Ishikawa (cell line): ENCODE measurements at regions not wholly inside any gene's neighbourhood (a gene's known extent, or its start where the extent isn't known, plus 50 kb on each side); places are given as distances from the start of the nearest gene placed in this dataset.

Experiments used
- CEBPB ChIP-seq: IDR thresholded peaks from 2 replicates; pipeline ENCODE4 v1.6.1; 2012
- CREB1 ChIP-seq: IDR thresholded peaks from 2 replicates; pipeline ENCODE4 v1.6.1; 2012; ENCODE audit warnings: low read depth
- EGR1 ChIP-seq: IDR thresholded peaks from 2 replicates; pipeline ENCODE4 v1.6.1; 2012
- EP300 ChIP-seq: IDR thresholded peaks from 2 replicates; pipeline ENCODE4 v1.6.1; 2012; ENCODE audit warnings: borderline replicate concordance
- FOXM1 ChIP-seq: IDR thresholded peaks from 2 replicates; pipeline ENCODE4 v1.6.1; 2012; ENCODE audit warnings: low read depth, borderline replicate concordance
- NFIC ChIP-seq: IDR thresholded peaks from 2 replicates; pipeline ENCODE4 v1.6.1; 2012
- RAD21 ChIP-seq: IDR thresholded peaks from 2 replicates; pipeline ENCODE4 v1.6.1; 2012; ENCODE audit warnings: low read depth
- TAF1 ChIP-seq: IDR thresholded peaks from 2 replicates; pipeline ENCODE4 v1.6.1; 2012; ENCODE audit warnings: low read depth, mild to moderate bottlenecking
- TCF12 ChIP-seq: IDR thresholded peaks from 2 replicates; pipeline ENCODE4 v1.6.1; 2012; ENCODE audit warnings: low read depth
- TEAD4 ChIP-seq: IDR thresholded peaks from 2 replicates; pipeline ENCODE4 v1.6.1; 2012
- YY1 ChIP-seq: IDR thresholded peaks from 2 replicates; pipeline ENCODE4 v1.6.1; 2012; ENCODE audit warnings: low read depth
- ZBTB7A ChIP-seq: IDR thresholded peaks from 2 replicates; pipeline ENCODE4 v1.6.1; 2012; ENCODE audit warnings: low read depth
- TF ChIP-seq, protein P1 (sequence below): IDR thresholded peaks from 2 replicates; pipeline ENCODE4 v1.6.1; 2012
- TF ChIP-seq, protein P2 (sequence below): IDR thresholded peaks from 2 replicates; pipeline ENCODE4 v1.6.1; 2012
- TF ChIP-seq, protein P3 (sequence below): IDR thresholded peaks from 2 replicates; pipeline ENCODE4 v1.6.1; 2012; ENCODE audit warnings: low read depth, mild to moderate bottlenecking

DNA sequence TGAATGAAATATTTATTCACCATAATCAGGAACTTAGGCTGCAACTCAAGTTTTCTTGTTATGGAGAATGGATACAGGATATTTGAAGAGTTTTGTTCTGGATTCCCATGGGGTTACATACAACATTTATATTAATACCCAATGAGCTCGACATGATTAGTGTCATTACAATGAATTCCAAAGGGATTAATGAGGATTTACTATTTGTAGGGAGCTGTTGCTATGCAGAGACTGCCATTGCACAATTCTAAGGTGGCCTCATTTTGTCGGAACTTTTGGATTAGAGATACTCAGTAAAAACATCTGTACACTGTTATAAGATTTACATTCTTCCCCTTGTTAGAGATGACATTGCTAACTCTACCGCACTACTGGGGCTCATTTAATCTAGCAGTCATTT is 586.8 kb upstream of the MAP3K7 start:
- no peak for TF ChIP-seq YY1
- TF ChIP-seq FOXM1 = no peak
- TF ChIP-seq RAD21 = no peak
- TF ChIP-seq CEBPB = no peak
- TF ChIP-seq CREB1 = no peak
- TF ChIP-seq, protein P1, sequence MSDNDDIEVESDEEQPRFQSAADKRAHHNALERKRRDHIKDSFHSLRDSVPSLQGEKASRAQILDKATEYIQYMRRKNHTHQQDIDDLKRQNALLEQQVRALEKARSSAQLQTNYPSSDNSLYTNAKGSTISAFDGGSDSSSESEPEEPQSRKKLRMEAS = no peak
- no peak for TF ChIP-seq EP300
- no peak for TF ChIP-seq ZBTB7A

DNA sequence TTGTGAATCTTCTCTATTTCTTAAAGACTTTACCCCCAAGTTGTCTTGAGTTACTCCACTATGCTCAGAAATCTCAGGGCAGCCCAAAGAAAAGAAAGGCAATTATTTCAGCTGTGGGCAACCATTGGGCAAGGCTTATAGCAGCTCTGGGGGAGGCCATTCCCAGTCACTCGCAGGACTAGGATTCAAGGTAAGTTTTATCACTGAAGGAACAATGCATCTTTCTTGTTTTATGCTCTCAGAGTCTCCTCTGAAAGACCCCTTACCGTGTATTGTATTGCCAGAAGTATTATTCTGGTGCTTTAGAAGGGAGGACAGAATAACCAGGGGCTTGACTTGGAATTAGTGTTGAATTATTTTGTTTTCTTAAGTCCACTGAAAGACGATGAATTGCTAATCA is 586.3 kb upstream of the MAP3K7 start:
- TF ChIP-seq, protein P2, sequence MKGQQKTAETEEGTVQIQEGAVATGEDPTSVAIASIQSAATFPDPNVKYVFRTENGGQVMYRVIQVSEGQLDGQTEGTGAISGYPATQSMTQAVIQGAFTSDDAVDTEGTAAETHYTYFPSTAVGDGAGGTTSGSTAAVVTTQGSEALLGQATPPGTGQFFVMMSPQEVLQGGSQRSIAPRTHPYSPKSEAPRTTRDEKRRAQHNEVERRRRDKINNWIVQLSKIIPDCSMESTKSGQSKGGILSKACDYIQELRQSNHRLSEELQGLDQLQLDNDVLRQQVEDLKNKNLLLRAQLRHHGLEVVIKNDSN = no peak

DNA sequence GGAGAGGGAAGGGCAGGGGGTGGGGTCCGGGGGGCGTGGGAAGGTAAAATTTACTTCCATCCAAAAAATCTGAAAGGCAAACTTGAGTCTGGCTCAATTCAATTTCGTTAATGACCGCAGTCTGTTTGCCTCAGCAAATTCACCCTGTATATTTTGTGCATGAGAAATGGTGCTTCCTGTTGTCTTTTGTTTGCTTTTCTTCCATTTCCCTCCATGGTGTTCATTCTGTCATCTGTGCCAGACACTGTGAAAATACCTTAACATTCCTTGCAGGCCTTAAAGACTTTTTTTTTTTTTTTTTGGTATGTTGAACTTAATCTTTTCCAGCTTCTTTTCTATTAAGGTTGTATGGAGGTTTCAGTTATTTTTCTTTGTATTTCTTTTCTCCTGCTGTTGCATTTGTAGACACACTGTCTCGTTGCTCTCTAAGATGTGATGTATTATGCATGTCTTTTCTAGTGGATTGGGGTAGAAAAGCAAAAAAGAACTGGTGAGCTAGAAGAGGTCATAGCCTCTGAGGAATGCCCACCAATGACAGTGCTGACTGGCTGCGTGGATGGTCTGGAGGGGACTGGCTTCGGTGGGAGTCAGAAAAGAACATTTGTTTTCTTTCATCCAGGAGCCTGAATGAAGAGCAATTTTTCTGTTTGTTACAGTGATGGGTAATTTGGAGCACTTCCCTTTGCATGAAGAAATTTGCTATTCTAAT is 585.0 kb upstream of the MAP3K7 start:
- TF ChIP-seq, protein P2 = no peak

DNA sequence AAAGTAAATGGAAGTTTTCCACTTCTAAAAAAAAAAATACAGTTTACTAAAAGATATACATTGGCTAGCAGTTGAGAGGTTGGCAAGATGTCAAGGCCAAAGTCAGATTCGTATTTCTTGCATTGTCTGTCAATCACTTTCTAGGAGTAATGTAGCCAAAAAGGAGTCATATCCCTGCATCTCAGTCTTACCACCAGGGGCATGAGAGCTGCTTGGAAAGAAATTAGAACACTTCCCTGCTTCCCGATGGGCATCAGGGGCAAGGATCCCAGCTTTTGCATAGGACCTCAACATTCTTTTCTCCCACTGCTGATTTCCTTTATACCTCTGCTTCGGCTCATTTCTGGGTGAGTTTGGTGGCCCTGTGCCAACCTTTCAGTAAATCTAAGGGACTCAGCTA is 581.0 kb upstream of the MAP3K7 start:
- TF ChIP-seq NFIC (no peak), TEAD4 (no peak), TAF1 (no peak), EP300 (no peak), EGR1 (no peak), RAD21 (no peak), CREB1 (no peak), TCF12 (no peak), YY1 (no peak), CEBPB (no peak), FOXM1 (no peak), ZBTB7A (no peak)
- TF ChIP-seq, protein P3, sequence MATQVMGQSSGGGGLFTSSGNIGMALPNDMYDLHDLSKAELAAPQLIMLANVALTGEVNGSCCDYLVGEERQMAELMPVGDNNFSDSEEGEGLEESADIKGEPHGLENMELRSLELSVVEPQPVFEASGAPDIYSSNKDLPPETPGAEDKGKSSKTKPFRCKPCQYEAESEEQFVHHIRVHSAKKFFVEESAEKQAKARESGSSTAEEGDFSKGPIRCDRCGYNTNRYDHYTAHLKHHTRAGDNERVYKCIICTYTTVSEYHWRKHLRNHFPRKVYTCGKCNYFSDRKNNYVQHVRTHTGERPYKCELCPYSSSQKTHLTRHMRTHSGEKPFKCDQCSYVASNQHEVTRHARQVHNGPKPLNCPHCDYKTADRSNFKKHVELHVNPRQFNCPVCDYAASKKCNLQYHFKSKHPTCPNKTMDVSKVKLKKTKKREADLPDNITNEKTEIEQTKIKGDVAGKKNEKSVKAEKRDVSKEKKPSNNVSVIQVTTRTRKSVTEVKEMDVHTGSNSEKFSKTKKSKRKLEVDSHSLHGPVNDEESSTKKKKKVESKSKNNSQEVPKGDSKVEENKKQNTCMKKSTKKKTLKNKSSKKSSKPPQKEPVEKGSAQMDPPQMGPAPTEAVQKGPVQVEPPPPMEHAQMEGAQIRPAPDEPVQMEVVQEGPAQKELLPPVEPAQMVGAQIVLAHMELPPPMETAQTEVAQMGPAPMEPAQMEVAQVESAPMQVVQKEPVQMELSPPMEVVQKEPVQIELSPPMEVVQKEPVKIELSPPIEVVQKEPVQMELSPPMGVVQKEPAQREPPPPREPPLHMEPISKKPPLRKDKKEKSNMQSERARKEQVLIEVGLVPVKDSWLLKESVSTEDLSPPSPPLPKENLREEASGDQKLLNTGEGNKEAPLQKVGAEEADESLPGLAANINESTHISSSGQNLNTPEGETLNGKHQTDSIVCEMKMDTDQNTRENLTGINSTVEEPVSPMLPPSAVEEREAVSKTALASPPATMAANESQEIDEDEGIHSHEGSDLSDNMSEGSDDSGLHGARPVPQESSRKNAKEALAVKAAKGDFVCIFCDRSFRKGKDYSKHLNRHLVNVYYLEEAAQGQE = no peak
- TF ChIP-seq, protein P2 = no peak
- TF ChIP-seq, protein P1 = no peak

DNA sequence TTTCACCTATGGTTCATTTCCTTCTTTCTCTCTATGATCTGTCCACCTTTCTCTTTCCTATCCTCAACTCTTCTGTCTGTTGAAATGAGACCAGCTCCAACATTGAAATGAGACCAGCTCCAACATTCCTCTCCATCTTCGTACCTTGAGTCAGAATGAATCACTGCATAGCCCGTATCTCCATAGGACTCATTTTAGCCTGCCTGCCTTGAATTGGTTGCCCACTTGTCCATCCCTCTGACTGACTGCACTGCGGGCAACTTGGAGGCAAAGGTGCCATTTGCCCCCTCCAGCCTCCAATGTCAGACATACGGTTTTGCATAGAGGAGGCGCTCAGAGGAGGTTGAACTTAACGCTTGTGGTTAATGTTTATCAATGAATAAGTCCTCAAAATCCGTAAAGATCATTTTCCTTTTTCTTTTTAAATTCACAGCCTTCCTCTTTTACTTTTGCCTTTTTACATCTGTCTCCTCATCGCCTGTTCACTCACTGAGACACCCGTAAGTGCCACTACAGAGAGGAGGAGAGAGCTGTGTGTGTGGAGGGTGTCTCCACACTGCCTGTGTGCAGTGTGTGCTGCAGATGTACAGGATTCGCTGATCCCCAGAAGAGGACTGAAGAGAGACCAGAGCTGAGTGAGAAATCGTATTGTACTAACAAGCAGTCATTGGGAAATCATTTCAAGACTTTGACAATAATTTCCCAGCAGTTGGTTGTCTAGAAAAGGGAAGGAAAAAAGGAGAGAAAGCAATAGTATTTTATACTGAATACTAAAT is 579.6 kb upstream of the MAP3K7 start:
- TF ChIP-seq CEBPB (no peak), YY1 (no peak), ZBTB7A (no peak), TAF1 (no peak), TEAD4 (no peak), RAD21 (no peak), TCF12 (no peak), EP300 (no peak), EGR1 (no peak), CREB1 (no peak), NFIC (no peak), FOXM1 (no peak)
- TF ChIP-seq, protein P3 = no peak
- TF ChIP-seq, protein P2 = no peak
- TF ChIP-seq, protein P1 = no peak
